ENCODE measurements at regions not wholly inside any gene's neighbourhood (a gene's known extent, or its start where the extent isn't known, plus 50 kb on each side); places are given as distances from the start of the nearest gene placed in this dataset.
A peak's percentile ranks its signal among the peaks of the same experiment; 100 is the strongest.

DNA sequence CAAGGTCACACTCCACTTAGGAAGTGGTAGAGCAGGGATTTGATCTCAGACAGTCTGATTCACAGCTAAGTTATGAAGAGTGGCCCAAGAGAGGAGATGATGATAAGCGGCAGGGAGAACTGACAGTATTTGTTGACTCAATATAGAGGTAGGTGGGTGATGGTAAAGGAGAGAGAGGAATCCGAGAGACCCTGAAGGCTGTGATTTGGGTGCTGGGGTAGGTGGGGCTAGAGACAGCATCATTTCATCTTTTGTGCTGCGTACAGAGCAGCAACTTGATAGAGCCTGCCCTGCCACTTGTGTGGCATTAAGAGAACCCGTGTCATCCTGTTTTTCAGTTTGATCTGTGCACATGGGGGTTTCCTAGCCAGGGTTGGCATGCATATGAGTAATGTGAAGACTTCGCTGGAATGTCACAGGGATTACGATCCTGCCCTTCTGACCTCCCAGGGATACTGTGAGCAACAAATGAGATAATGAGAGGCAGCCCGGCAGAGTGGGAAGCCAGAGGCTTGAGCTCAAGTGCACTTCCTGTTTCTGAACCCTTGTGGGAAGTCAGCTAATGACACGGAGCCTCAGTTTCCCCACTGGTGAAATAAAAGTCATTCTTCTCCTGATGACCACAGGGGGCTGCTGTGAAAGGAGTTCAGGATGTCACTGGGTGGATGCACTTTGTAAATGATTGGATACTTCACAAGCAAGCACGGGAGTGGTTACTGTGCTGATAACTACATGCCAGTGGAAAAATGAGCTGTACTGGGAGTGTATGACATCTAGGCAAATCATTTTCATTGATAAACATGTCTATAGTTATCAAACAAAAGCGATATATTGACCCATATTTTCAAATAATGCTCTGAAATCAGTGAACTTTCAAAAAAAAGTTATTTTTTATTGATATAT, 59.5 kb upstream of the IGF1 start:
- Histone ChIP-seq H3K27me3 (no peaks in the 10 kb centered on the region), H2AFZ (no peak overlapping the region), H3K4me3 (no peak overlapping the region), H3K9me3 (ENCODE audit: low read depth) (no peaks in the 10 kb centered on the region), H3K4me2 (peak overlapping the region; percentile 51), H3K27ac (peak overlapping the region; percentile 60), H3K4me1 (ENCODE audit: insufficient read depth) (peaks cover 9% of the 10 kb centered on the region), H4K20me1 (ENCODE audit: insufficient read depth, poor library complexity, severe bottlenecking) (no peaks in the 10 kb centered on the region), H3K9me2 (replicated peaks; ENCODE audit: insufficient read depth) (no peaks in the 10 kb centered on the region), H3K79me2 (no peaks in the 10 kb centered on the region), H3K36me3 (replicated peaks; ENCODE audit: insufficient read depth, low read depth) (no peaks in the 10 kb centered on the region)
- WGBS (ENCODE audit: low lambda C conversion rate, missing lambda C conversion rate), result 46% methylated on average over 10 of the region's 10 CpGs
- DNase-seq (ENCODE audit: low spot score), result peak; percentile 69
- TF ChIP-seq EZH2 (IDR thresholded peaks at IDR 0.05; ENCODE audit: borderline replicate concordance) (no peak), EZH2phosphoT487 (IDR thresholded peaks at IDR 0.05; ENCODE audit: low read depth, severe bottlenecking, unreplicated experiment) (no peak)
- TF ChIP-seq, protein P1, sequence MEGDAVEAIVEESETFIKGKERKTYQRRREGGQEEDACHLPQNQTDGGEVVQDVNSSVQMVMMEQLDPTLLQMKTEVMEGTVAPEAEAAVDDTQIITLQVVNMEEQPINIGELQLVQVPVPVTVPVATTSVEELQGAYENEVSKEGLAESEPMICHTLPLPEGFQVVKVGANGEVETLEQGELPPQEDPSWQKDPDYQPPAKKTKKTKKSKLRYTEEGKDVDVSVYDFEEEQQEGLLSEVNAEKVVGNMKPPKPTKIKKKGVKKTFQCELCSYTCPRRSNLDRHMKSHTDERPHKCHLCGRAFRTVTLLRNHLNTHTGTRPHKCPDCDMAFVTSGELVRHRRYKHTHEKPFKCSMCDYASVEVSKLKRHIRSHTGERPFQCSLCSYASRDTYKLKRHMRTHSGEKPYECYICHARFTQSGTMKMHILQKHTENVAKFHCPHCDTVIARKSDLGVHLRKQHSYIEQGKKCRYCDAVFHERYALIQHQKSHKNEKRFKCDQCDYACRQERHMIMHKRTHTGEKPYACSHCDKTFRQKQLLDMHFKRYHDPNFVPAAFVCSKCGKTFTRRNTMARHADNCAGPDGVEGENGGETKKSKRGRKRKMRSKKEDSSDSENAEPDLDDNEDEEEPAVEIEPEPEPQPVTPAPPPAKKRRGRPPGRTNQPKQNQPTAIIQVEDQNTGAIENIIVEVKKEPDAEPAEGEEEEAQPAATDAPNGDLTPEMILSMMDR (IDR thresholded peaks at IDR 0.05; ENCODE audit: poor library complexity), result no peak

DNA sequence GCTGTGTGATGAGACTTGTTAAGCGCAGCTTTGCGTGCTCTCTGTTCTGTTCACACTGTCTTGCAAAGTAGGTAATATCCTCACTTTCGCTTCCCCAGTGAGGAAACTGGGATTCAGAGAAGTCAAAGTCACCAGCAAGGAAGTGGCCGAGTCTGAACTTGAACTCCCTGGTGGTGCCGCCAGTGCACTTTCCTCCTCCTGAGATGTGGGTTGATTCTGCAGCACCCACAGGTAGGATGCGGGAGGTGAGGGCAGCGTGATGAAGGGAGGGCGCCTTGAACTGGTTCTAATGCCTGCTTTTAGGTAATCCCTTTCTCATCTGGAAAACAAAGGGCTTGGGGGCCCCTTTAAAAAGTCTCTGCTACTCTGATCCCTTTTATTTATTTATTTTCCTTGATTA, 54.9 kb upstream of the IGF1 start:
- H3K4me2 ChIP-seq, result peak overlapping the region; percentile 46
- no peak overlapping the region for H3K4me3 ChIP-seq
- peak overlapping the region; percentile 49 for H3K27ac ChIP-seq
- H2AFZ ChIP-seq, result no peak overlapping the region
- H3K36me3 ChIP-seq (replicated peaks; ENCODE audit: insufficient read depth, low read depth), result no peaks in the 10 kb centered on the region
- 88% methylated on average over 8 of the region's 8 CpGs for WGBS (ENCODE audit: low lambda C conversion rate, missing lambda C conversion rate)
- no peaks in the 10 kb centered on the region for H3K9me3 ChIP-seq (ENCODE audit: low read depth)
- H3K4me1 ChIP-seq (ENCODE audit: insufficient read depth), result peaks cover 20% of the 10 kb centered on the region
- H3K9me2 ChIP-seq (replicated peaks; ENCODE audit: insufficient read depth), result no peaks in the 10 kb centered on the region
- no peaks in the 10 kb centered on the region for H4K20me1 ChIP-seq (ENCODE audit: insufficient read depth, poor library complexity, severe bottlenecking)
- TF ChIP-seq, protein P1 (IDR thresholded peaks at IDR 0.05; ENCODE audit: poor library complexity), result no peak
- TF ChIP-seq EZH2phosphoT487 (IDR thresholded peaks at IDR 0.05; ENCODE audit: low read depth, severe bottlenecking, unreplicated experiment), result no peak
- TF ChIP-seq EZH2 (IDR thresholded peaks at IDR 0.05; ENCODE audit: borderline replicate concordance), result no peak
- H3K27me3 ChIP-seq, result no peaks in the 10 kb centered on the region
- H3K79me2 ChIP-seq, result no peaks in the 10 kb centered on the region
- no peak for DNase-seq (ENCODE audit: low spot score)

GRCh38 chr12:102534899-102535298, 54.5 kb upstream of the IGF1 start:
- peaks cover 20% of the 10 kb centered on the region for H3K4me1 ChIP-seq (ENCODE audit: insufficient read depth)
- 57% methylated on average over 13 of the region's 13 CpGs for WGBS (ENCODE audit: low lambda C conversion rate, missing lambda C conversion rate)
- H3K36me3 ChIP-seq (replicated peaks; ENCODE audit: insufficient read depth, low read depth), result no peaks in the 10 kb centered on the region
- no peak overlapping the region for H2AFZ ChIP-seq
- no peak for DNase-seq (ENCODE audit: low spot score)
- no peak for TF ChIP-seq EZH2phosphoT487 (IDR thresholded peaks at IDR 0.05; ENCODE audit: low read depth, severe bottlenecking, unreplicated experiment)
- TF ChIP-seq, protein P1 (IDR thresholded peaks at IDR 0.05; ENCODE audit: poor library complexity), result no peak
- no peak for TF ChIP-seq EZH2 (IDR thresholded peaks at IDR 0.05; ENCODE audit: borderline replicate concordance)
- no peaks in the 10 kb centered on the region for H3K9me2 ChIP-seq (replicated peaks; ENCODE audit: insufficient read depth)
- peak overlapping the region; percentile 53 for H3K27ac ChIP-seq
- no peaks in the 10 kb centered on the region for H3K79me2 ChIP-seq
- H3K9me3 ChIP-seq (ENCODE audit: low read depth), result no peaks in the 10 kb centered on the region
- no peaks in the 10 kb centered on the region for H3K27me3 ChIP-seq
- H3K4me3 ChIP-seq, result no peak overlapping the region
- no peaks in the 10 kb centered on the region for H4K20me1 ChIP-seq (ENCODE audit: insufficient read depth, poor library complexity, severe bottlenecking)
- H3K4me2 ChIP-seq, result peak overlapping the region; percentile 46

Data from hepatocyte (in vitro differentiated cells).